ENCODE measurements at regions not wholly inside any gene's neighbourhood (a gene's known extent, or its start where the extent isn't known, plus 50 kb on each side); places are given as distances from the start of the nearest gene placed in this dataset.

DNA sequence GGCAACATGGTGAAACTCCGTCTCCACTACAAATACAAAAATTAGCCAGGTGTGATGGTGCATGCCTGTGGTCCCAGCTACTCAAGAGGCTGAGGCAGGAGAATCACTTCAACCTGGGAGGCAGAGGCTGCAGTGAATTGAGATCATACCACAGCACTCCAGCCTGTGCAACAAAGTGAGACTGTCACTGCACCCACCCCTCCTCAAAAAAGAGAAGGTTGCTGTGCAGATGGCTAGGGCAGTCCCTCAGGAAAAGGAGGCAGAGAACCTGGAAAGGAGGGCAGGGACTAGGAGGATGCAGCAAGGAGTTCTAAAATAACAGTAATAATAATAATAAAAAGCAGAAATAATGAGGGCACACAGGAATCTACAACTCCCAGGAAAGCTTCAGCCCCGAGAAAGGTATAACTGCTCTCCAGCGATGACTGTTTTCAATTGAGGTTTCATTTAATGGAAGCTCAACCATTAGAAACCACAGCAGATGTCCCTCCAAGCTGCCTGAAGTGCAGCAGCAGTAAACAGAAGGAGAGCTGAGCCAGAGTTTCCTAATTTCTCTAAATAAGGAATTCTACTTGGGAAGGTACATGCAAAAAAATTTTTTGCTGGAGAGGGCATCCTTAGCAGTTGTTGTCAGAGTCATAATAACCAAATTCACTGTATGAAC, 326.5 kb downstream of the GATA3 start:
- TF ChIP-seq POLR2A (IDR thresholded peaks at IDR 0.05): no peak
- TF ChIP-seq, protein P1, sequence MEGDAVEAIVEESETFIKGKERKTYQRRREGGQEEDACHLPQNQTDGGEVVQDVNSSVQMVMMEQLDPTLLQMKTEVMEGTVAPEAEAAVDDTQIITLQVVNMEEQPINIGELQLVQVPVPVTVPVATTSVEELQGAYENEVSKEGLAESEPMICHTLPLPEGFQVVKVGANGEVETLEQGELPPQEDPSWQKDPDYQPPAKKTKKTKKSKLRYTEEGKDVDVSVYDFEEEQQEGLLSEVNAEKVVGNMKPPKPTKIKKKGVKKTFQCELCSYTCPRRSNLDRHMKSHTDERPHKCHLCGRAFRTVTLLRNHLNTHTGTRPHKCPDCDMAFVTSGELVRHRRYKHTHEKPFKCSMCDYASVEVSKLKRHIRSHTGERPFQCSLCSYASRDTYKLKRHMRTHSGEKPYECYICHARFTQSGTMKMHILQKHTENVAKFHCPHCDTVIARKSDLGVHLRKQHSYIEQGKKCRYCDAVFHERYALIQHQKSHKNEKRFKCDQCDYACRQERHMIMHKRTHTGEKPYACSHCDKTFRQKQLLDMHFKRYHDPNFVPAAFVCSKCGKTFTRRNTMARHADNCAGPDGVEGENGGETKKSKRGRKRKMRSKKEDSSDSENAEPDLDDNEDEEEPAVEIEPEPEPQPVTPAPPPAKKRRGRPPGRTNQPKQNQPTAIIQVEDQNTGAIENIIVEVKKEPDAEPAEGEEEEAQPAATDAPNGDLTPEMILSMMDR (IDR thresholded peaks at IDR 0.05): no peak

All from thyroid gland (tissue), 4 donors.